ENCODE measurements at regions not wholly inside any gene's neighbourhood (a gene's known extent, or its start where the extent isn't known, plus 50 kb on each side); places are given as distances from the start of the nearest gene placed in this dataset.
A peak's percentile ranks its signal among the peaks of the same experiment; 100 is the strongest.

DNA sequence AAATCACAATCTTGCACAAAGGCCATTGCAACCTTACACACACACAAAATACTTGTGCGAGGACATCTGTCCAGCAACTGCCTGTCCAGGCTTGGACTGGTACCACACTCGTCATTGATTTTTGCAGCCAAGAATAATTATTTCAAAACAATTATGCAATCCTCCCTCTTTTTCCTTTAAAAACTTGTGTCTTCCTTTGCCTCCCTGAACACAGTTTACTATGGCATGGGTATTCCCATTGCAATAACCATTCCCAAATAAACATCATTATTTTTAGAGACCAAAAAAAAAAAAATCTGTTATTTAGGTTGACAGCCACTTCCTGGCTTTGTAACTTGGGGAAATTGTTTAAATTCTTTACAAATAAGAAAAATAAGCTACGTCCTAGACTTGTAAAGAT is 54.0 kb downstream of the C11orf91 start:
- no peak for DNase-seq (ENCODE audit: low spot score)

GRCh38 chr11:33646168-33646567 is 54.5 kb downstream of the C11orf91 start:
- no peak for DNase-seq (ENCODE audit: low spot score)

DNA sequence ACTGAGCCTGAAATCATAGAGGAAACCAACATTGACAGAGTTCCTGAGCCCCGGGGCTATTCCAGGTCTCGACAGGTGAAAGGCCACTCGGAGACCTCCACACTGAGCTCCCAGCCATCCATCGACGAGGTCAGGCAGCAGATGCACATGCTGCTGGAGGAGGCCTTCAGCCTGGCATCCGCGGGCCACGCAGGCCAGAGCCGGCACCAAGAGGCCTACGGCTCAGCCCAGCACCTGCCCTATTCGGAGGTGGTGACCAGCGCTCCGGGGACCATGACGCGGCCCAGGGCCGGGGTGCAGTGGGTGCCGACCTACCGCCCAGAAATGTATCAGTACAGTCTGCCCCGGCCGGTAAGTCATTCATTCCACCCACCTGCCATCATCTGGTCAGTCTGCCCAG is 54.9 kb downstream of the C11orf91 start:
- DNase-seq (ENCODE audit: low spot score): no peak

DNA sequence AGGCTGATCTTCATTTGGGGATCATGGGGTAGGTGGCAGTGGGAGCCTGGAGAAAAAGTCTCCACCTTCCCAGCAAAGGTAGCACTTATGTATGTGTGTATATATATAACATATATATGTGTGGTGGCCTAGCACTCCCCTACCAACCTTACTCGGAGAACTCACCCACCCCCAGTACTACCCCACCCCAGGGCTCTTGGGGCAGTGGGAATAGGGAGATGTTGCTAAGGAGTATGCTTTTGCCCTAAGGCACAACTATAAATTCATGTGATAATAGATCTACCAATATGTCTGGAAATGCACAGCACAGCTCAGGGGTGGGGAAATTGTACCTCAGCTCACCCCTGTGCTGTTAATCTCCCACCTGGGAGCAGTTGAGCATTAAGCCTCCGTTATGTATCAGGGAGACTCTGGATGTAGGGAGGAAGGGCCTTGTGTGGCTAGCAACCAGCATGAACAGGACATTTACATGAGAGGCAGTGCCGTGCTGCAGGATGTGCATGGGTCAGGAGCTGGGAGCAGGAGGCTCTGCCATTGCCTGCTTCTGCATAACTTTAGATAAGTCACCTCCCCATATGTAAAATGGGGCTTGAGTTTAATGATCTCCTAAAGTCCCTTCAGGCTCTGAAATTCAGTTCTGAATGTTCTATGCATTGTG is 57.3 kb downstream of the C11orf91 start:
- no peak for DNase-seq (ENCODE audit: low spot score)

- no peak for DNase-seq (ENCODE audit: low spot score)
These were observed 58.0 kb downstream of the C11orf91 start for GRCh38 chr11:33642461-33643166.

GRCh38 chr11:33640730-33641371 is 59.8 kb downstream of the C11orf91 start:
- peak; percentile 47 for DNase-seq (ENCODE audit: low spot score)

GRCh38 chr11:33638608-33639007 is 62.0 kb downstream of the C11orf91 start:
- DNase-seq (ENCODE audit: low spot score): no peak

DNA sequence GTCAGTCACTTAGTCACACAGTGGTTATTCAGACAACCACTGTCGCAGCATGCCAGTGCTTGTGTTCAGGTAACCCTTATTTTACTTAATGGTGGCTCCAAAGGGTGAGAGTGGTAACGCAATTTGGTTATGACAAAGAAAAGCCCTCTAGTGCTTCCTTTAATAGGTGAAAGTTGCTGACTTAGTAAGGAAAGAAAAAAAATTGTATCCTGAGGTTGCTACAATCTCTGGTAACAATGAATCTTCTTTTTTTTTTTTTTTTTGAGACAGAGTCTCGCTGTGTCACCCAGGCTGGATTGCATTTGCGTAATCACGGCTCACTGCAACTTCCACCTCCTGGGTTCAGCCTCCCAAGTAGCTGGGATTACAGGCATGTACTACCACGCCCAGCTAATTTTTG is 64.5 kb downstream of the C11orf91 start:
- no peak for DNase-seq (ENCODE audit: low spot score)

DNA sequence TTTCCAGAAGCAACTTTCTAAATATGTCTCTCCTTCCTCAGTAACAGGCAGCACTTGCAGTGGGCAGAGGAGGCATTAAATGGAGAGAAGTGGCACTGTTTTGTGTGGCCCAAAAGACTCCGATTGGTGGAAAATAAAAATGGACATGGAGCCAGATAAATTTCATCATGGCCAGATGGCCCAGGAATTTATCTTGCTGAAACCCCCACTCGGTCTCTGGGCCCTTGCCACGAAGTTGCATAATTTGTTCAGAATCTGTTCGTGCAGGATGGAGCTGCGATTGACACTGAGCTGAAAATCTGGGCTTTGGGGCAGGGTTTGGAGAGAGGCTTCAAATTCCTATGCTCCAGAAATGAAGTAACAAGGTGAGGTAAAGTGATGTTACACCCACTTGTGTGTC is 65.5 kb downstream of the C11orf91 start:
- peak; percentile 96 for DNase-seq (ENCODE audit: low spot score)

GRCh38 chr11:33634291-33634834 is 66.3 kb downstream of the C11orf91 start:
- DNase-seq (ENCODE audit: low spot score): no peak

- no peak for DNase-seq (ENCODE audit: low spot score)
These were observed 67.2 kb downstream of the C11orf91 start for GRCh38 chr11:33633251-33634003.

DNA sequence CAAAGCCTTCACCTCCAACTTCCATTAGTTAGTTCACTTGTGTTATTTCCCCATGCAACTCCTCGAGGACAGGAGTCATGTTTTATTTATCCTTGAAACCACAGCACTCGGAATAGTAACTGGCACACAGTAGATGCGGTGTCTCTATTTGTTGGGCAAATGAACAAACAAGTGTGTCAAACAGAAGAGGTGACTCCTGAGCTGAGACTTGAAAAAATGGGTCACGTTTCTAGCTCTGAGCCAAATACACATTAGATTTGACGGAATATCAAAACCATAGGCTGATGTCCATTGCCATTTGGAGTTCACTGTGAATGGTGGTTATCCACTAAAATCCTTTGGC is 68.9 kb downstream of the C11orf91 start:
- peak; percentile 55 for DNase-seq (ENCODE audit: low spot score)

- DNase-seq (ENCODE audit: low spot score): no peak
These were observed 69.5 kb downstream of the C11orf91 start for GRCh38 chr11:33630936-33631748.

DNA sequence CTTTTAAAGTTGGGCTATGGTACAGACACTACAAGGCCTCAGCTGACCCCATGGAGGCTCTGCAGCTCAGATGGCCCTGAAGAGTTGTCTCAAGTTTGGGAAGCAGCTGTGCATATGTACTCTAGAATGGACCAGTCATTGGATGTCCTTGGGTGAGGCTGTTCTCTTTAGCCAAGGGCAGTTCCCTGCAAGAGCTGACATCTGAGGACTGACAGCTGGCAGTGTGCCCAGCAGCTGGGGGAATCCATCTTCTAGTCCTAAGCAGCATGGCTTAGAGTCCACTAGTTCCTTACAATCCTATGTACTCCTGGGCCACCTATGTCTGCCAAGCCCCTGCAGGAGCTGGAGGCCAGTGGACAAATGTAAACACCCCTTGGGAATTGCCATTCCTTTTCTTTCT is 76.5 kb downstream of the C11orf91 start:
- DNase-seq (ENCODE audit: low spot score): no peak

- no peak for DNase-seq (ENCODE audit: low spot score)
These were observed 77.8 kb downstream of the C11orf91 start for GRCh38 chr11:33622806-33623205.

DNA sequence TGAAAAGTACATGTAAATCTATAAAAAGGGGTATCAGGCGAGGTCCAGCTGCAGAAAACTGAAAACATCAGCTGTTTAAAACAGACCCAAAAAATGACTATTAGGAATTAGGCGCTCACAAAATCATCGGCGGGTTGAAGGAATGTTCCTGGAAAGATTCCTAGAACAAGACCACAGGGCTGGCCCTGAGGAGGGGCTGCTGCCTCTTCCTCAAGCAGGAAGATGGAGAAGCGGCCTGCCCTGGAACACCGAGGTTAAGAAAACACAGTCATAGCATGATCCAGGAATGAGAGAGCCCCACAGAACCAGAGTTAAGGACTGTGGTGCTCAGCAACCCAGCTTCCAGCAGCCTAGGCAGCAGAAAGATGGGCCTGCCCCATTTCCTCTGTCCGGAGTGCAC is 78.4 kb downstream of the C11orf91 start:
- no peak for DNase-seq (ENCODE audit: low spot score)

DNA sequence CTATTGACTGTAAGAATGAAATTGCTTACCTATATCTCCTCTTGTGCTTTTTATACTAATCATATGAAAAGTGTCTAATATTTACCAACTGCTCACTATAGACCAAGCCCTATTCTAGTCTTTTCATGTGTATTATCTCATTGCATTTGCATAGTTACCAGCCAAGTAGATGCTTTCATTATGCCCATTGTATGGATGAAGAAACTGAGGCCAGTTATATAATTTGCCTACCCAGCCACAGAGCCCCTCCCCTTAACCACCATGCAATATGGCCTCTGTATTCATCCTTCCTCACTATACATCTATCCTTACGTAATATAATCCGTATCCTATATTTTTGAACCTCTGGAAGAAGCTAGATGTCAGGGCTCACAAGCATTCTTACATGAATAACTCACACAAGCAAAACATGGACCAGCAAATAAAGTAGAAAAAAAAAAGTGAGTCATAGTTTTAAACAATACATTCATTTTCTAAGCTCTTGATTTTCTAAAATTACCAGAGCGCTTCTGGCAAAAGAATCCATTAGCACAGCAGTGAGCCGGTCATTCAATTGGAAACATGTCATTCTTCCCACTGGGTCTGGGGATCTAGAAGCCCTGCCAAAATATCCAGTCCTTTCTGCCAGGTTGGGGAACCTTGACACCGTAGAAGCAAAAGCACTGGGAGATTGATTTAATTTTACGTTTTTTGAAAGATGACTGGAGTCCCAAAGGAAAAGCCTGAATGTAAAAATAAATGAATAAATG is 80.0 kb downstream of the C11orf91 start:
- DNase-seq (ENCODE audit: low spot score): peak; percentile 92

DNA sequence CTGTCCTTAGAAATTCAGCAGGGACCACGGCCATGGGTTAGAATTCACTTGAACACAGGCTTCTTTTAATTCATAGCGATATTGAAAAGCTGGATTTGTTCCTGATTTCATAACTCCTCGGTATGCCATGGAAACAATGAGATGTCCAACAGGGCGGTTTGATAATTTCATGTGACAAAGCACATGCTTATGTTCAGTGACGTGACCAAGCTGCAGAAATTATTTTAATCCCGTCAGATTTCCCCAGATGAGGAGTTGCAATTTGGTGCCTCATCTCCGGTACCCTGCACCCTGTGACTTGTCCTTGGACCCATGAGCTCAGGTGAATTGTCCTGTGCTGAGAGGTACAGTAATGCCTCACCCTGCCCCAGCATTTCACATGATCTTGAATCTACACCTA is 81.7 kb downstream of the C11orf91 start:
- DNase-seq (ENCODE audit: low spot score): peak; percentile 69

- DNase-seq (ENCODE audit: low spot score): peak; percentile 83
These were observed 82.3 kb downstream of the C11orf91 start for GRCh38 chr11:33618351-33618710.

GRCh38 chr11:33617672-33618350 is 82.8 kb downstream of the C11orf91 start:
- peak; percentile 22 for DNase-seq (ENCODE audit: low spot score)
